HuH-7.5 (cell line): ENCODE measurements at regions not wholly inside any gene's neighbourhood (a gene's known extent, or its start where the extent isn't known, plus 50 kb on each side); places are given as distances from the start of the nearest gene placed in this dataset.
"Not testable (repeated sequence)": the region's sequence is repeated elsewhere in the genome, so short reads cannot be mapped to it uniquely, and the experiment has no call there.

ENCODE experiments used
- DNase-seq: peaks from one replicate; pipeline ENCODE4 v3.0.0; 2011; ENCODE audit warnings: low spot score

DNA sequence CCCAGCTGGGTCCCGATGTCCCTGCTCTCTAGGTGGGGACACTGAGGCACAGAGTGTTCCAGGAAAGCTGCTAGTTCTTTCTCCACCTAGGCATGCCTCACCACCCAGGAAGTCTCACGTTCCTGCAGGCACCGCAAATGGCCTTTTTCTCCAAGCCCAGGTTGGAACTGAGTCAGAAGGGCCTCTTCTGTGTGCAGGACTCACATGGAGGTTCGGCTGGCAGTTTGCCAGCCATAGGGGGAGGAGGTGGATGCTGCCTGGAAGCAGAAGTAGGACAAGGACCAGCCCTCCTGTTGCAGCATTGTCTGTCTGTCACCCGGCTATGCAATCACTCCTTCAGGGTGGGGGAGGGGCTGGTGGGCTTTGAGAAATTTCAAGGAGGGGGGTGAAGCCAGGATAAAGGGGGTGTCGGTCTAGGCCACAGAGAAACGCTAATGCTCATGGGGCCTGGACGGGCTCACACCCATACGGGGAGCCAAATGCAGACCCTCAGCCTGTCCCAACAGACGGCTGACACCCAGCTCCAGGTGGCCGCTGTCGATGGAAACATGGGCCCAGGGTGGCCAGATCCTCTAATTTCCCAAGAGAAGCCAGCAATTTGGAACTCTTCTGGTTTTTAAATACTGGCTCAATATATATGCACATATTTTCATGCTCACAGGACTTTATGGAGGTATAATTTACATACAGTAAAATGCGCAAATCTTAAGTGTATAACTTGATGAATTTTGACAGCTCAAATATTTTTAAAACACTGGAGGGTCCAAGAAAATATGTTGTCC, 120.5 kb downstream of the PHETA1 start:
- no peak for DNase-seq

DNA sequence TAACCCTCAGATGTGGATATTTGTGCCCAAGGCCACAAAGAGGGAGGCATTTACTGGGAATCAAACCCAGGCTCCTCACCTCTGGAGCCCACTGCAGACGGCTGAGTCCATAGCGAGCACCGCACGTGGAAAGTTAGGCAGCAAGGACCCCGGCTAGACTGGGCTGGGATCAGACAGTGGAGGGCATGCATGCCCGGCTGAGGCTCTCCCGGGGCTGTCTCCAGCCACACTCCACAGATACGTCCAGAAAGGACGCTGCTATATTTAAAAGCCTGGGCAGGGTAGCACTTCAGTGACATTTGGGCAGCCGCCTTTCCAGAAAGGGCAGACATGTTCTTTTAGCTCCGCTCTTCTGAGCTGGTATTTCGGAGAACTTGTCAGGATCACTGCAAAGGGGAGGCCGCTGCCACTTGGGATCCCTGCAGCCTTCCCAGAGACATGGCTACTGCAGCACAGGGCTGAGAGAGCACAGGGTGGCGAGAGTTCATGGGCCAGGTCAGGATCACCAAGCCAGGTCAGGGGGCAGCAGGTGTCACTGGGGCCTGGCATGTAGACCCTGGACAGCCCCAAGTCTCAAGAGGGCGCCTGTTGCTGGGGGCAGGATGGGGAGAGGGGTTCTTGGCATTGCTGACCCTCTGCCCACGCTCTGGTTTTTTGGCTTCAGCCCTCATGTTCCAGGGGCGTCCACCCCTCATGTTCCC, 121.7 kb downstream of the PHETA1 start:
- DNase-seq = no peak

DNA sequence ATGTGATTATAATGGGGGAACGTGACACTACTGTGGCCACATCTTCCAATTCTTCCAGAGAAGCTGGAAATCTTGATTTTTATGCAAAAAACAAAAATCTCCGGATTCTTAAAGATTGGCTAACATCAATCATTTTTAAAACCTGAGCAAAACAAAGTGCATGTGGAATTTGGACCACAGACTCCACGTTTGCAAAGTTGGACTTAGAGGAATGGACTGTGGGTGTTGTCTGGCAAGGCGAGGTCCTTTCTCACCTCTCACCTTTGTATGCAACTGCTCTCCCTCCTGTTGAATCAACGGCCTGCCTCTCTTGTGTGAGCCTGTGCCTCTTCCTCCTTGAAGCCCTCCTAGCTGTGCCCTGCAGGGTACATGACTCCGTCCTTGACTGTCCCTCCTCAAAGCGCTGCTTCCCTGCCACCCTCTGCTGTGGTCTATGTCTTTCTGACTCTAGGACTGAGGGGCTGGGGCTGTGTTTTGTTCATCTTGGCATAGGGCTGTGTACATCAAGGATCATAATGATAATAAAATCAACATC, 122.4 kb downstream of the PHETA1 start:
- no peak for DNase-seq

DNA sequence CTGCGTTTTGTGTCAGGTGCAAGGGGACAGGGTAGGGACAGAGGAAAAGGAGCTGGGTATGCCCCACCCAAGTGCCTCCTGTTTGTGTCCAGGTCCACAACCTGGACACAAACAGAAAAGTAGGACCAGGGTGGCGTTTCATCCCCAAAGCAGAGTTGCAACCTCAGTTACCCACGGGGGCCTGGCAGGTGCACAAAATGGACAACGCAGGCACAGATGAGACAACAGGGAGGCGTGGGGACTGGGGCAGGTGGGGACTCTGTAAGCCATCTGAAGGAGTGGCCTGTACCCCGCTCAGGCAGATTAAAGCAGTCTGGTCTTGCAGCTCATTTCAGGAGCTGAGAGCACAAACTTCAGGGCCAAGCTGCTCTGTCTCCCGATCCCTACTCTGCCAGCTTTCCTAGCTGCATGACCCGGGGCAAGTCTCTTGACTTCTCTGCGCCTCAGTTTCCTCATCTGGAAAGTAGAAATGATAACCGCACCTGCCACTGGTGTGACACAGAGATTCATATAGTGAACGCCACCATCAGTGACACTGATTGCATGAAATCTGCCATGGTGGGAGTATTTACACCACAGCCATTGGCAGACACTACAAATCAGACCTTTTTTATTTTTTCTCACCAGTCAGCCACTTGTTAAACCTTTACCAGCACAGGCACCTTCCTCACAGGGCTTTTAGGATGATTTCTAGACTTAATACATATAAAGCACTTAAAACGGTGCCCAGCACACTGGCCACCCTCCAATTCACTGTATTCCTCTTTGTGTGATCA, 123.0 kb downstream of the PHETA1 start:
- DNase-seq = no peak

DNA sequence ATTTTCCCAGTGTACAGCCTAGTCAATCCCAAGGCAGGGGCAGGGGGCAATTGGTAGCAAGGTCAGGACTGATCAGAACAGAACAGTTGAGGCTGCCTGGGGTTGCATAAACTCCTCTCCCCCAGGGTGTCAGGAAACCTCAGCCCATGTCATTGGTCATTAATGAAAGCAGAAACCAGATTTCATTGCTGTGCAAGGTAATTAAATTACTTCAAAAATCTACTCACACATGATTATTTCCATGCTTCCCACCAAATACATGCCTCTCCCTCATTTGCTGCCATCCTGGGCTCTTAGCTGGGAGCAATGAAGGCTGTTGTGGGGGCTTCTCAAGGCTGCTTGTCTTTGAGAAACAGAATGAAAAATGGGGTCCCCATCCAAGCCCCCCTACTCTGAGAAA, 124.2 kb downstream of the PHETA1 start:
- no peak for DNase-seq

DNA sequence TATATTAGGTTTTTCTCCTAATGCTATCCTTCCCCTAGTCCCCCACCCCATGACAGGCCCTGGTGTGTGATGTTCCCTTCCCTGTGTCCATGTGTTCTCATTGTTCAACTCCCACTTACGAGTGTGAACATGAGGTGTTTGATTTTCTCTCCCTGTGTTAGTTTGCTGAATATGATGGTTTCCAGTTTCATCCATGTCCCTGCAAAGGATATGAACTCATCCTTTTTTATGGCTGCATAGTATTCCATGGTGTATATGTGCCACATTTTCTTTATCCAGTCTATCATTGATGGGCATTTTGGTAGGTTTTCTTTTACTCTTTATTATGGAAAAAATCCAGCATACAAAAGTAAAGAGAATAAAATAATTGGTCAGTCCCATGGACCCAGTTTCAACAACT, 126.1 kb downstream of the PHETA1 start:
- DNase-seq = not testable (repeated sequence)

DNA sequence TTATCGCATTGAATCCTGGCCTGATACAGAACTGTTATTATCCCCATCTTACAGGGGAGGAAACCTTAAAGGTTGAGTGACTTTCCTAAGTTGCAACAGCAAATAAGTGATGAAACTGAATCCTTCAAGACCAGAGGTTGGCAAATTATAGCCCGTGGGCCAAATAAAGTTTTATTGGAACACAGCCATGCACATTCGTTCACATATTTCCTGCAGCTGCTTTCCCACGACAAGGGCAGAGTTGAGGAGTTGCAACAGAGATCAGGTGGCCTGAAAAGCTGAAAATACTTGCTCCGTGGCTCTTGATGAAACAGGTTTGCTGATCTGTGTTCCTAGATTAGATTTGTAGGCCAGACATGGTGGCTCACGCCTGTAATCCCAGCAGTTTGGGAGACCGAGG, 126.7 kb downstream of the PHETA1 start:
- no peak for DNase-seq

DNA sequence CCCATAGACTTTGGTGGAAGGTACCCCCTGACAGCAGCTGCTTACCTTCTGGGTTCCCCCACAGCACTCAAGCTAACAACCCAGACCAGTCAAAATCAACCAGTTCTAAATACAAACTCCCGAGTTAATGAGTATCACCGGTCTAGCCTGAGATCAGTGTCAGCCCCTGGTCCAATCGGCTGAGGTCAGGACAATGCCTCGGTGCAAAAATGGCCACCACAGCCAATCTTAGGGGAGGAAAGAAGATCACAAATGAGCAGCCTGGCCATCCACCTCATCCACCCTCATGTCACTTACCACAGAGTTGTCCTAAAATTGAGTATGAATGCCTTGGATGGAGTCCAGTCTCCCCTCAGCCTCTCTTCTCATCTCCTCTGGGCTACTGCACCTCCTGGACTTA, 128.5 kb downstream of the PHETA1 start:
- no peak for DNase-seq

DNA sequence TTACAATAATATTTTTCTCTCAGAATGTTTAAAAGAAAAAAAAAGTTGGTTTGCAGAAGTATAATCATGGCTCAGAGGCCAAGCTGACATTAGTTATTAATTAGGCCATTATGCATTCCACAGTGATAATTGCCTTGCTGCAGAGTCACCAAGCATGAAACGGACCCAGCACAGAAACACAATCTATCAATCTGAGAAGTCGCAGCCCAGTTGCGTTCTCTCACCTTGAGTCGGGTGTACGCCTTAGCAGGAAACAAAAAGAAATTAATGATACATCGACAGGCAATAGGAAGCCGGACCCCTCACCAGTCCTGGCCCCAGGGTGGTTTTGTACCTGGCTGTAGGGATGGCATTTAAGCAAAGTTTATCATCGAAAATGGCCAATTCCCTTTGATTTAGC, 129.7 kb downstream of the PHETA1 start:
- no peak for DNase-seq

DNA sequence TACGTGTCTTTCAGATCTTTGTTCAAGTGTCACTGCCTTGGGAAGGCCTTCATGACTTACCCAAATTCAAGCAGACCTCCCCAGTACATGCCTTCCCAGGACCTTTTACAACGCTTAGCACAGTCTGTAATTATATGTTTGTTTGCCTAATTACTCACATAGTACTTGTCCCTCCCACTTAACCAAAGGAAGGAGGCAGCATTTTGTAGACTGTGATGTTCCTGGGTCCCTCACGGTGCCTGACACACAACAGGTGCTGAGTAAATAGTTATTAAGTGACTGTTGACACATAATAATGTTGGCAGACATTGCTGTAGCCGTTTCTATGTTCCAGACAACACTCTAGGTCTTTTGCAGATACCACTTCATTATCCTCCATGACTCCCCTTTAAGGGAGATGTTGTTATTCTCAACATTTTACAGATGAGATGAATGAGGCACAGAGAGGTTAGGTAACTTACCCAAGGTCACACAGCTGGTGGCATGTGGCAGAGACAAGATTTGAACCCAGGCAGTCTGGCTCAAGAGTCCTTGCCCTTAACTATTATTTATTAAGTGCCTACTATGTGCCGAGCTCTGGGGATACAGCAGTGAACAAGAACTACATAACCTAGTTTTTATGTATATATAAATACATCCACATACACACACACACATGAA, 130.7 kb downstream of the PHETA1 start:
- DNase-seq = no peak

DNA sequence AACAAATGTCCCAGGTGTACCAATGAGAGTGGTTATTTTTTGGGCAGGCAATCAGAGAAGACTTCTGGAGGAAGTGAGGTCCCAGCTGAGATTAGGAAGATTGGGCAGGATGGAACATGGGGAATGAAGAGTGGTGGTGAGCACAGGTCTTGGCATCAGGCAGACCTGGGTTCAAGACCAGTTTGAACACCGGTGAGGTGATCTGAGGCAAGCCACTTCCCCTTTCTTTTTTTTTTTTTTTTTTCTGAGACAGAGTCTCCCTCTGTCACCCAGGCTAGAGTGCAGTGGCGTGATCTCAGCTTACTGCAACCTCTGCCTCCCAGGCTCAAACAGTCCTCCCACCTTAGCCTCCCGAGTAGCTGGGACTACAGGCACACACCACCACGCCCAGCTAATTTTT, 134.4 kb downstream of the PHETA1 start:
- not testable (repeated sequence) for DNase-seq

DNA sequence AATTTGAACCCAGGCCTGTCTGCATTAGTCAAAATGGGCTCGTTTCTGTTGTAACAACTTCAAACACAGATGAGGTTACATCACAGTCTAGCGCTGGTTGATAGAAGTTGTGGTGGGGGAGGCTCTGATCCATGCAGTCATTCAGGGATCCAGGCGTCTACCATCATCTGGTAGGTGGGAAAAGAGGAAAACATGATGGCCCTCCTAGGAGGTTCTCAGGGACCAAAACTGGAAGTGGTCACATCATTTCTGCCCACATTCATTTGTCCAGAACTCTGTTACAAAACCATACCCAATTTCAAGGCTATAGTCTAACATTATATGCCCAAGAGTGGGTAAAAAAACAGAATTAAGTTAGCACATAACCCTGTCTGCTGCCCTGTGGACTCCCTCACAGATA, 135.1 kb downstream of the PHETA1 start:
- no peak for DNase-seq

DNA sequence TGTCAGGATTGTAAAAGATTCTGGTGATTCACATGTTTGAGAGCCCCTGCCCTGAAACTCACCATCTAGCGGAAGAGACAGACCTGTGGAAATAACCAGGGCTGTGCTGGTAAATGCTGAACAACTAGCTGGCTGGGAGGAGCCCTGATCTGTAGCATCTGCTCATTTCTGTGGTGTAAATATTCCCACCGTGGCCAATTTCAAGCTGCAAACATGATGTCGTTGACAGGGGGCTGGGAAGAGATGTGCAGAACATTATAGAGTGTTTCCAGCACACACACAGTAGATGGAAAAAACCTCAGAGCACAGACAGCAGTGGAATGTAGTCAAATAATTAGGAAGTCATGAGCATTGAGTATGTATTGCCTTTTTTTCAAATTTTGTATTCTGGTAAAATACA, 138.2 kb downstream of the PHETA1 start:
- DNase-seq = no peak

DNA sequence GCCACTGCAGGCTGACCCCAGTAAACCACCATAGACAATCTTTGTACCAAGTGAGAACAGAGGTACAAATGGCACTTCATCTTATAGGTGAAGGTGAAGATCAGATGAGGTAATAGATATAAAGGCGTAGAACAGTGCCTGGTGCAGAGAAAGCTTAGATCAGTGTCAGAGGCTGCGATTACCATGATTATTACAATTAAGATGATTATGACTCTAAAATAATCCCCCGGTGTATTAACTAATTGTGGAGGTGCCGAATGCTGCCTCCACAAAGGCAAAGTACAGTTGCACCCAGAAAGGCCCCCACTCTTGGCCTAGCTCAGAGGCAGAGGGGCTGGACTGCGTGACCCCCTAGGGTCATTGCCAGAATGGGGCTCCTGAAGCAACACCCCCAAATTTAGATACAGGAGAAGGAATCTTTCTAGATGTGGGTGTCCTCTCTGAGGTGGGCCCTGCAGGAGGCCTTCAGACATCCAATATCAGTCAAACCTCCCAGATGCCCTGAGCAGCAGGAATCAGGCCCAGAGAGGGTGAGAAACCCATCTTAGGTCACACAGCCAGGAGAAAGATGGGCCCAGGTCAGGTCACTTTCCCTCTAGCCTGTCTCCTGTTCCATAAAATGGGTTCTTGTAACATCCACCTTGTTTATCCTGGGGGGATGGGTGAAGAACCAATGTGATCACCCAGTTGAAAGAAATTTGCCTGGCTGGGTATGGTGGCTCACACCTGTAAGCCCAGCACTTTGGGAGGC, 139.8 kb downstream of the PHETA1 start:
- no peak for DNase-seq

DNA sequence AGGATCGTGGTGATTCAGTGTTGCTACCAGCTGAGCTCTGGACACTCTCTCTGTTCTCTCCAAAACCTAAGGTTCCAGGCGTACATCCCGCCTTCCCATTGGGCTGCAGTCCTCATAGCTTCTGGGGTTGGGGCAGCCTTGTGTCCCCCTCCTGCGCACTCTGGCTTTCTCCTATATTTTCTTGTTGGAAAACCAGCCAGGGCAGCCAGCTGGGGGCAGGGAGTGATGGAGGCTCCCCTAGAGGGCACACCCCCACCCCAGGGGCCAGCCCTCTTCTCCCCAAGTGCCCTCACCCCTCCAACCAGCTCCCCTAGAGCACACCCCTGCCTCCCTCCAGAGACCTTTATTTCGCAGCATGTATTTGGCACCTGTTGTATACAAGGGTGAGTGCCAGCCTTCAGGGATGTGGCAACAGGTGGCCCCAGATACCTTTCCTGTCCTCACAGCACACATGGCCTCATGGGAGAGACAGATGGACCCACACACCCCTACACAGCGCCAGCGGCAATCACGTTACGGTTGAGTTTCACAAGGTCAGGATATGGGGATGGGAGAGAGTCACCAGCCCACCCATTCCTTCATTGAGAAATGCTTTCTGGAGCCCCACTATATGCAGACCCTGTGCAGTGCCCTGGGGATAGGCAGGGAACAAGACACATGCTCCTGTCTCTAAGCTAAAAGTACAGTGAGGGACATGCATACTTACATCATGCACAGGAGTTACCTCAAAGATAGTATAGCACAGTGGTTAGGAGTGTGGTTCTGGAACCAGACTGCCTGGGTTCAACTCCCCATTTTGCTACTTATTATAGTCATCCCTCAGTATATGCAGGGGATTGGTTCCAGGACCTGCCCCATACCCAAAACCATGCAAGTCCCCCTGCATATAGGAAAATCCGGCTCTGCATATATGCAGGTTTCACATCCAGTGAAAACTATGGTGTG, 141.1 kb downstream of the PHETA1 start:
- no peak for DNase-seq

DNA sequence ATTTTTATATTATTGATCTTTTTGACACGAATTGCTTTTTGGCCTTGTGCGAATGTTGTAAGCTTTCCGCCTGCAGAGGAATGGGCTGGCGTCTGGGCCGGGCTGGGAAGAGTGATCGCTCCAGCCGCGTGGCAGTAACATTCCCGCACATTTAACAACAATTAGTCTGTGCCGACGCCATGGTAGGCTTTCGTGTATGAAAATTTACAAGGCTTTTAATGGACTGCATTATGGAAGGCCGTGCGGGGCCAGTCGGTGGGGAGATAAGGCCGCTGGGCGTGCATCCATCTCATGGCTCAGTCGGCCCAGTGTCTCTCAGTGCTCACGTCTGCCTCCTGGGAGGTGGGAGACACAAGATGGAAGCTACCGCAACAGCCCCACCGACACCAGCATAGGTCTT, 142.2 kb downstream of the PHETA1 start:
- DNase-seq = no peak

DNA sequence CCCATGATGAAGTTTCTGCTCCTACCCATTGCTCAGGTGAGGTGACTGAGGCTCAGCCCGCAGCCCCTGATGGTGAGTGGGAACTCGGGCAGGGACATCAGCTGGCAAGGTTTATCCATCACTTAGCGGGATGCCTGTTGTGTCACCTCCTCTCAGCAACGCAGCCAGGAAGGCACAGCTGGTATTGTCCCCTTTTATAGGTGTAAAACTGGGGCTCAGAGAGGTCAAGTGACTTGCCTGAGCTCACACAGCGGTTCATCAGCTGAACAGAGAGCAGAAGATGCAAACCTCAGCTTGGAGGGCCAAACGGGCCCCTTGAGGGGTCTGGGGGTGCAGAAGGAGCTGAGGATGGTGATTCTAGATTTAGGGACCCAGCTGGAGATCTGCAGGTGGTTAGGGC, 143.6 kb downstream of the PHETA1 start:
- DNase-seq = no peak

DNA sequence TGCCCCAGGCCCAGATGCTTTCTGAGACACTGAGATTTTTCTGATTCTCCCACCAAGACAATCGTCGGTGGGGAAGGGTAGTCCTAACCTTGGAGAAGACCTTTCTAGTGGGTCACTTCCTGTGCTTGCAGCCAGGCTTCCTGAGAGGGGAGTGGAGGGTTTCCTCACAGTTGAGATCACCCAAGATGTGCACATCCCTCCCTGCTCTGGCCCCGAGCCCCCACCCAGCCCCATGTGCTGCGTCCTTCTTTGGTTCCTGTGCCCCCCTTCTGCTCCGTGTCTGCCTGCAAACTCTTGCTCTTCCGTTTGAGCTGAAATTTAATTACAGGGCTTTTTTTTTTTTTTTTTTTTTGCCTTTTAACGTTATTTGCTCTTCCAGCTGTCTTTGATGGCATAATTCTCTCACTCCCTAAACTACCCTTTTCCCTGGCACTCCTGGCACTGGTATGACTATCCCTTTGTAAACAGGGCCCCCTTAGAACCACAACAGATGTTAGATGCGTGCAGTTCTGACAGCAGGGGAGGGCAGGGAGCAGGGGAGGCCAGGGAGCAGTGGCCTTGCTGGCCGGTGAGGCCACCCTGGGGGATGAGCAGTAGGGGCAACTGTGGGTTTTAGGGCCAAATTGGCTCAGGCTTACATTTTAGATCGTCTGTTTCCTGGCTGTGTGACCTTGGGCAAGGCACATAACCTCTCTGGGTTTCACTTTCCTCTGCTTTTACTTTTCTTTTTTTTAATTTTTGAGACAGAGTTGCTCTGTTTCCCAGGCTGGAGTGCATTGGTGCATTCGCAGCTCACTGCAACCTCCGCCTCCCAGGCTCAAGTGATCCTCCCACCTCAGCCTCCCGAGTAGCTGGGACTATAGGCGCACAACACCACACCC, 144.5 kb downstream of the PHETA1 start:
- no peak for DNase-seq

DNA sequence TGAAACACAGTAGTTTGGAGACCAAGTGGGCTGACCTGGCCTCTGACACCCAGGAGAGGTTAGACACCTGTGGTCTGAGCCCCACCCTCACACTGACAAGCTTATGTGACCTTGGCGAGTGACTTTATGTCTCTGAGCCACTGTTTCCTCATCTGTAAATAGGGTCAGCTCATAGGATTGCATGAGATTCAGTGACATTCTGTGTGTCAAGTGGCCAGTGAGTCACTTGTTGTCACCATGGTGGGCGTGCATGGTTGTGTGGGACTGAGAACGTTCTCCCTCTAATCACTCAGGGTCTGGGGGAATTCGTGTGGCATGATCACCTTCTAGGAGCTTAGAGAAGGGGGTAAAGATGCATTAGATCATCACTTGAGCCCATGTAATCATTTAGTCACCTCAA, 146.4 kb downstream of the PHETA1 start:
- no peak for DNase-seq
